HEK293 (cell line): ENCODE measurements at regions not wholly inside any gene's neighbourhood (a gene's known extent, or its start where the extent isn't known, plus 50 kb on each side); places are given as distances from the start of the nearest gene placed in this dataset.

Experiments used
- CTCF ChIA-PET: fragments of 350-600 bp; formaldehyde crosslinking; extraction: SDS; loops from one replicate; lab custom pipeline; 2021; ENCODE audit warnings: antibody characterized with exemption; lab: Yijun Ruan, JAX
- POLR2A ChIA-PET: fragments of 300-600 bp; formaldehyde crosslinking; extraction: SDS; loops from one replicate; lab custom pipeline; 2020; ENCODE audit warnings: antibody characterized with exemption, inconsistent platforms; lab: Yijun Ruan, JAX
- H3K27ac ChIP-seq: fragments of 200-500 bp; sonication (Bioruptor generic); 2 replicates; pipeline ENCODE4 v1.5.1; 2014; ENCODE audit warnings: low read depth, low read length, control low read depth, inconsistent platforms; ENCODE audit errors: extremely low read depth
- H3K36me3 ChIP-seq, 2 experiments: fragments of 200-500 bp in 1 of 2; sonication (Bioruptor generic) in 1 of 2; 1 replicate in 1 of 2; 2 replicates in 1 of 2; pipeline ENCODE4 v1.5.1; 2014 to 2017; ENCODE audit warnings: inconsistent platforms in 2 of 2, low read length in 2 of 2; ENCODE audit not compliant: control insufficient read depth in 2 of 2, insufficient read depth in 1 of 2
- H3K4me1 ChIP-seq: fragments of 200-500 bp; sonication (Bioruptor generic); 2 replicates; pipeline ENCODE4 v1.5.1; 2014; ENCODE audit warnings: mild to moderate bottlenecking, low read length, inconsistent platforms; ENCODE audit not compliant: control insufficient read depth, insufficient read depth
- H3K4me3 ChIP-seq: 2 replicates; pipeline ENCODE4 v1.5.1; 2011; ENCODE audit warnings: low read depth, mild to moderate bottlenecking, control low read depth, low read length, moderate library complexity
- H3K9me3 ChIP-seq: fragments of 200-500 bp; sonication (Bioruptor generic); 2 replicates; pipeline ENCODE4 v1.5.1; 2014; ENCODE audit warnings: low read depth, low read length, inconsistent platforms; ENCODE audit not compliant: control insufficient read depth, insufficient read depth
- FEZF1 ChIP-seq: fragments of 450-650 bp; formaldehyde crosslinking; IDR thresholded peaks from 2 replicates; pipeline ENCODE4 v1.5.1; 2016; ENCODE audit warnings: missing biosample characterization, missing genetic modification characterization
- GLI4 ChIP-seq: fragments of 450-650 bp; formaldehyde crosslinking; IDR thresholded peaks from 2 replicates; pipeline ENCODE4 v1.5.1; 2016; ENCODE audit warnings: missing biosample characterization, missing genetic modification characterization
- OSR2 ChIP-seq: fragments of 450-650 bp; formaldehyde crosslinking; IDR thresholded peaks from 2 replicates; pipeline ENCODE4 v1.5.1; 2016; ENCODE audit warnings: missing biosample characterization, missing genetic modification characterization
- PRDM1 ChIP-seq: fragments of 450-650 bp; formaldehyde crosslinking; IDR thresholded peaks from 2 replicates; pipeline ENCODE4; 2016; ENCODE audit warnings: missing biosample characterization, missing genetic modification characterization
- SCRT2 ChIP-seq: fragments of 450-650 bp; formaldehyde crosslinking; IDR thresholded peaks from 2 replicates; pipeline ENCODE4 v1.5.1; 2016; ENCODE audit warnings: missing biosample characterization, missing genetic modification characterization
- SP7 ChIP-seq: fragments of 450-650 bp; formaldehyde crosslinking; IDR thresholded peaks from 2 replicates; pipeline ENCODE4 v1.5.1; 2016; ENCODE audit warnings: missing biosample characterization, missing genetic modification characterization
- ZBTB48 ChIP-seq: fragments of 450-650 bp; formaldehyde crosslinking; IDR thresholded peaks from 2 replicates; pipeline ENCODE4 v1.5.1; 2016; ENCODE audit warnings: missing biosample characterization, missing genetic modification characterization
- ZBTB7A ChIP-seq: fragments of 450-650 bp; formaldehyde crosslinking; IDR thresholded peaks from 2 replicates; pipeline ENCODE4 v1.5.1; 2016; ENCODE audit warnings: low read depth, missing biosample characterization, missing genetic modification characterization
- ZBTB8A ChIP-seq: fragments of 450-650 bp; formaldehyde crosslinking; IDR thresholded peaks from 2 replicates; pipeline ENCODE4 v1.5.1; 2016; ENCODE audit warnings: missing biosample characterization, missing genetic modification characterization
- ZFP41 ChIP-seq: fragments of 450-650 bp; formaldehyde crosslinking; IDR thresholded peaks from 2 replicates; pipeline ENCODE4 v1.5.1; 2016; ENCODE audit warnings: missing biosample characterization, missing genetic modification characterization, borderline replicate concordance
- ZIC2 ChIP-seq: fragments of 450-650 bp; formaldehyde crosslinking; IDR thresholded peaks from 2 replicates; pipeline ENCODE4 v1.5.1; 2016; ENCODE audit warnings: missing biosample characterization, missing genetic modification characterization
- ZNF121 ChIP-seq: fragments of 450-650 bp; formaldehyde crosslinking; IDR thresholded peaks from 2 replicates; pipeline ENCODE4 v1.5.1; 2016; ENCODE audit warnings: missing biosample characterization, missing genetic modification characterization
- ZNF341 ChIP-seq: fragments of 450-650 bp; formaldehyde crosslinking; IDR thresholded peaks from 2 replicates; pipeline ENCODE4; 2016; ENCODE audit warnings: low read depth, missing biosample characterization, missing genetic modification characterization
- ZNF510 ChIP-seq: fragments of 450-650 bp; formaldehyde crosslinking; IDR thresholded peaks from 2 replicates; pipeline ENCODE4 v1.5.1; 2018; ENCODE audit warnings: mild to moderate bottlenecking, missing genetic modification characterization, missing biosample characterization; ENCODE audit not compliant: insufficient replicate concordance
- ZNF530 ChIP-seq: fragments of 450-650 bp; formaldehyde crosslinking; IDR thresholded peaks from 2 replicates; pipeline ENCODE4 v1.5.1; 2016; ENCODE audit warnings: low read depth, missing biosample characterization, missing genetic modification characterization
- ZNF621 ChIP-seq: fragments of 450-650 bp; formaldehyde crosslinking; IDR thresholded peaks from 2 replicates; pipeline ENCODE4 v1.5.1; 2017; ENCODE audit warnings: missing biosample characterization, missing genetic modification characterization
- ZNF629 ChIP-seq: fragments of 450-650 bp; formaldehyde crosslinking; IDR thresholded peaks from 2 replicates; pipeline ENCODE4 v1.5.1; 2017; ENCODE audit warnings: missing biosample characterization, missing genetic modification characterization
- ZSCAN23 ChIP-seq: fragments of 450-650 bp; formaldehyde crosslinking; IDR thresholded peaks from 2 replicates; pipeline ENCODE4 v1.5.1; 2016; ENCODE audit warnings: missing biosample characterization, missing genetic modification characterization
- TF ChIP-seq, protein P1 (sequence below): fragments of 450-650 bp; formaldehyde crosslinking; IDR thresholded peaks from 2 replicates; pipeline ENCODE4 v1.5.1; 2017; ENCODE audit warnings: missing biosample characterization, mild to moderate bottlenecking, missing genetic modification characterization, moderate library complexity
- TF ChIP-seq, protein P2 (sequence below): fragments of 450-650 bp; formaldehyde crosslinking; IDR thresholded peaks from 2 replicates; pipeline ENCODE4 v1.5.1; 2017; ENCODE audit warnings: missing biosample characterization, missing genetic modification characterization
- TF ChIP-seq, protein P3 (sequence below): fragments of 450-650 bp; formaldehyde crosslinking; IDR thresholded peaks from 2 replicates; pipeline ENCODE4 v1.5.1; 2017; ENCODE audit warnings: missing biosample characterization, missing genetic modification characterization
- TF ChIP-seq, protein P4 (sequence below): fragments of 450-650 bp; formaldehyde crosslinking; IDR thresholded peaks from 2 replicates; pipeline ENCODE4 v1.5.1; 2016; ENCODE audit warnings: missing biosample characterization, missing genetic modification characterization
- TF ChIP-seq, protein P5 (sequence below): fragments of 450-650 bp; formaldehyde crosslinking; IDR thresholded peaks from 2 replicates; pipeline ENCODE4 v1.5.1; 2017; ENCODE audit warnings: missing biosample characterization, missing genetic modification characterization
- TF ChIP-seq, protein P6 (sequence below): fragments of 450-650 bp; IDR thresholded peaks from 2 replicates; pipeline ENCODE4 v1.5.1; 2018; ENCODE audit warnings: missing biosample characterization, mild to moderate bottlenecking, missing genetic modification characterization

DNA sequence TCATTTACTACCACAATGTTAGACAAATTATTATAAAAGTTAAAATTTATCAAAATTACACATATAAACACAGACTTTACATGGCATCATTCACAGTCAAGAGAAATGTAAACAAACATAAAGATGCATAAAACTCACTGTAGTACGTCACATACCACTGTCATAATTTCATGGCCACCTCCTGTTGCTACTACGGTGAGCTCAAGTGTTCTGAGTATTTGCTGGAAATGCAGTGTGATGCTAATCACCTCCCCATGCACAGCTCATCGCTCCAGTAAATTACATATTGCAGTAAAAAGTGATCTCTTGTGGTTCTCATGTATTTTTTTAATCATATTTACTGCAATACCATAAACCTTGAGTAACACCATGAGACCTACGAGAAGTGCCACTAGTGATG, 247.7 kb upstream of the SFSWAP start:
- ChIA-PET POLR2A (no interaction called here), CTCF (interaction anchor here (0.6 to 1.6 kb wide), 2 partner anchors 9 to 358 kb away, joined by 3 to 10 read pairs; no protein-coding TSS in a partner anchor)
- H3K36me3 ChIP-seq = no peaks in the 10 kb centered on the region
- no peaks in the 10 kb centered on the region; the same call in 1 of the 2 replicates for H3K9me3 ChIP-seq
- no peak overlapping the region for H3K4me3 ChIP-seq
- H3K4me1 ChIP-seq = no peaks in the 10 kb centered on the region
- TF ChIP-seq ZNF341 (tag by site-specific recombination) = no peak
- TF ChIP-seq ZBTB8A = no peak
- TF ChIP-seq ZNF621 (tag by site-specific recombination) = no peak
- no peak for TF ChIP-seq PRDM1 (tag by site-specific recombination)
- no peak for TF ChIP-seq ZFP41 (tag by site-specific recombination)
- peak; percentile 55 for TF ChIP-seq ZNF629 (tag by site-specific recombination)
- peak; percentile 75 for TF ChIP-seq SP7
- TF ChIP-seq OSR2 = peak; percentile 72
- TF ChIP-seq, protein P1, sequence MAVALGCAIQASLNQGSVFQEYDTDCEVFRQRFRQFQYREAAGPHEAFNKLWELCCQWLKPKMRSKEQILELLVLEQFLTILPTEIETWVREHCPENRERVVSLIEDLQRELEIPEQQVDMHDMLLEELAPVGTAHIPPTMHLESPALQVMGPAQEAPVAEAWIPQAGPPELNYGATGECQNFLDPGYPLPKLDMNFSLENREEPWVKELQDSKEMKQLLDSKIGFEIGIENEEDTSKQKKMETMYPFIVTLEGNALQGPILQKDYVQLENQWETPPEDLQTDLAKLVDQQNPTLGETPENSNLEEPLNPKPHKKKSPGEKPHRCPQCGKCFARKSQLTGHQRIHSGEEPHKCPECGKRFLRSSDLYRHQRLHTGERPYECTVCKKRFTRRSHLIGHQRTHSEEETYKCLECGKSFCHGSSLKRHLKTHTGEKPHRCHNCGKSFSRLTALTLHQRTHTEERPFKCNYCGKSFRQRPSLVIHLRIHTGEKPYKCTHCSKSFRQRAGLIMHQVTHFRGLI (tag by site-specific recombination) = no peak
- peak; percentile 60 for TF ChIP-seq ZIC2 (tag by site-specific recombination)
- TF ChIP-seq, protein P2, sequence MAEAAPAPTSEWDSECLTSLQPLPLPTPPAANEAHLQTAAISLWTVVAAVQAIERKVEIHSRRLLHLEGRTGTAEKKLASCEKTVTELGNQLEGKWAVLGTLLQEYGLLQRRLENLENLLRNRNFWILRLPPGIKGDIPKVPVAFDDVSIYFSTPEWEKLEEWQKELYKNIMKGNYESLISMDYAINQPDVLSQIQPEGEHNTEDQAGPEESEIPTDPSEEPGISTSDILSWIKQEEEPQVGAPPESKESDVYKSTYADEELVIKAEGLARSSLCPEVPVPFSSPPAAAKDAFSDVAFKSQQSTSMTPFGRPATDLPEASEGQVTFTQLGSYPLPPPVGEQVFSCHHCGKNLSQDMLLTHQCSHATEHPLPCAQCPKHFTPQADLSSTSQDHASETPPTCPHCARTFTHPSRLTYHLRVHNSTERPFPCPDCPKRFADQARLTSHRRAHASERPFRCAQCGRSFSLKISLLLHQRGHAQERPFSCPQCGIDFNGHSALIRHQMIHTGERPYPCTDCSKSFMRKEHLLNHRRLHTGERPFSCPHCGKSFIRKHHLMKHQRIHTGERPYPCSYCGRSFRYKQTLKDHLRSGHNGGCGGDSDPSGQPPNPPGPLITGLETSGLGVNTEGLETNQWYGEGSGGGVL (tag by site-specific recombination) = no peak
- no peak for TF ChIP-seq GLI4 (tag by site-specific recombination)
- TF ChIP-seq ZBTB48 (tag by site-specific recombination) = no peak
- TF ChIP-seq SCRT2 (tag by site-specific recombination) = peak; percentile 85
- H3K27ac ChIP-seq = no peak overlapping the region

DNA sequence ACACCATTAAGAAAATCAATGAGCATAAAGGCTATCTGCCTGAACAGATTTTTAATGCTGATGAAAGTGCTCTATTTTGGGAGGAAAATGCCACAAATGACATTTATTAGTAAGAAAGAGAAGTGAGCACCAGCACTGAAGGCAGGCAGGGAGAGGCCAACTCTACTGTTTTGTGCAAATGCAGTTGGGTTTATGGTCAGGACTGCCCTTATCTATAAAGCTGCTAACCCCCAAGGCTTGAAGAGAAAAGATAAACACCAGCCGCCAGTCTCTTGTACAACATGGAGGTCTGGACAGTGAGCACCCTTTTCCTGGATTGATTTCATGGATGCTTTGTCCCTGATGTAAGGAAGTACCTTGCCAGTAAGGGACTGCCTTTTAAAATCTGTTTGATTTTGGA, 246.8 kb upstream of the SFSWAP start:
- POLR2A ChIA-PET = no interaction called here
- H3K9me3 ChIP-seq = no peaks in the 10 kb centered on the region; the same call in 1 of the 2 replicates
- no peak overlapping the region for H3K4me3 ChIP-seq
- TF ChIP-seq, protein P3, sequence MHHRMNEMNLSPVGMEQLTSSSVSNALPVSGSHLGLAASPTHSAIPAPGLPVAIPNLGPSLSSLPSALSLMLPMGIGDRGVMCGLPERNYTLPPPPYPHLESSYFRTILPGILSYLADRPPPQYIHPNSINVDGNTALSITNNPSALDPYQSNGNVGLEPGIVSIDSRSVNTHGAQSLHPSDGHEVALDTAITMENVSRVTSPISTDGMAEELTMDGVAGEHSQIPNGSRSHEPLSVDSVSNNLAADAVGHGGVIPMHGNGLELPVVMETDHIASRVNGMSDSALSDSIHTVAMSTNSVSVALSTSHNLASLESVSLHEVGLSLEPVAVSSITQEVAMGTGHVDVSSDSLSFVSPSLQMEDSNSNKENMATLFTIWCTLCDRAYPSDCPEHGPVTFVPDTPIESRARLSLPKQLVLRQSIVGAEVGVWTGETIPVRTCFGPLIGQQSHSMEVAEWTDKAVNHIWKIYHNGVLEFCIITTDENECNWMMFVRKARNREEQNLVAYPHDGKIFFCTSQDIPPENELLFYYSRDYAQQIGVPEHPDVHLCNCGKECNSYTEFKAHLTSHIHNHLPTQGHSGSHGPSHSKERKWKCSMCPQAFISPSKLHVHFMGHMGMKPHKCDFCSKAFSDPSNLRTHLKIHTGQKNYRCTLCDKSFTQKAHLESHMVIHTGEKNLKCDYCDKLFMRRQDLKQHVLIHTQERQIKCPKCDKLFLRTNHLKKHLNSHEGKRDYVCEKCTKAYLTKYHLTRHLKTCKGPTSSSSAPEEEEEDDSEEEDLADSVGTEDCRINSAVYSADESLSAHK (tag by site-specific recombination) = no peak
- TF ChIP-seq ZBTB7A (tag by site-specific recombination) (no peak), FEZF1 (tag by site-specific recombination) (no peak), ZSCAN23 (no peak), ZNF530 (tag by site-specific recombination) (no peak), ZNF121 (tag by site-specific recombination) (no peak), ZNF510 (tag by site-specific recombination) (no peak)
- TF ChIP-seq, protein P4, sequence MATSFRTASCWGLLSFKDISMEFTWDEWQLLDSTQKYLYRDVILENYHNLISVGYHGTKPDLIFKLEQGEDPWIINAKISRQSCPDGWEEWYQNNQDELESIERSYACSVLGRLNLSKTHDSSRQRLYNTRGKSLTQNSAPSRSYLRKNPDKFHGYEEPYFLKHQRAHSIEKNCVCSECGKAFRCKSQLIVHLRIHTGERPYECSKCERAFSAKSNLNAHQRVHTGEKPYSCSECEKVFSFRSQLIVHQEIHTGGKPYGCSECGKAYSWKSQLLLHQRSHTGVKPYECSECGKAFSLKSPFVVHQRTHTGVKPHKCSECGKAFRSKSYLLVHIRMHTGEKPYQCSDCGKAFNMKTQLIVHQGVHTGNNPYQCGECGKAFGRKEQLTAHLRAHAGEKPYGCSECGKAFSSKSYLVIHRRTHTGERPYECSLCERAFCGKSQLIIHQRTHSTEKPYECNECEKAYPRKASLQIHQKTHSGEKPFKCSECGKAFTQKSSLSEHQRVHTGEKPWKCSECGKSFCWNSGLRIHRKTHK = no peak
- TF ChIP-seq, protein P5, sequence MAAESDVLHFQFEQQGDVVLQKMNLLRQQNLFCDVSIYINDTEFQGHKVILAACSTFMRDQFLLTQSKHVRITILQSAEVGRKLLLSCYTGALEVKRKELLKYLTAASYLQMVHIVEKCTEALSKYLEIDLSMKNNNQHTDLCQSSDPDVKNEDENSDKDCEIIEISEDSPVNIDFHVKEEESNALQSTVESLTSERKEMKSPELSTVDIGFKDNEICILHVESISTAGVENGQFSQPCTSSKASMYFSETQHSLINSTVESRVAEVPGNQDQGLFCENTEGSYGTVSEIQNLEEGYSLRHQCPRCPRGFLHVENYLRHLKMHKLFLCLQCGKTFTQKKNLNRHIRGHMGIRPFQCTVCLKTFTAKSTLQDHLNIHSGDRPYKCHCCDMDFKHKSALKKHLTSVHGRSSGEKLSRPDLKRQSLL (tag by site-specific recombination) = no peak
- TF ChIP-seq, protein P6, sequence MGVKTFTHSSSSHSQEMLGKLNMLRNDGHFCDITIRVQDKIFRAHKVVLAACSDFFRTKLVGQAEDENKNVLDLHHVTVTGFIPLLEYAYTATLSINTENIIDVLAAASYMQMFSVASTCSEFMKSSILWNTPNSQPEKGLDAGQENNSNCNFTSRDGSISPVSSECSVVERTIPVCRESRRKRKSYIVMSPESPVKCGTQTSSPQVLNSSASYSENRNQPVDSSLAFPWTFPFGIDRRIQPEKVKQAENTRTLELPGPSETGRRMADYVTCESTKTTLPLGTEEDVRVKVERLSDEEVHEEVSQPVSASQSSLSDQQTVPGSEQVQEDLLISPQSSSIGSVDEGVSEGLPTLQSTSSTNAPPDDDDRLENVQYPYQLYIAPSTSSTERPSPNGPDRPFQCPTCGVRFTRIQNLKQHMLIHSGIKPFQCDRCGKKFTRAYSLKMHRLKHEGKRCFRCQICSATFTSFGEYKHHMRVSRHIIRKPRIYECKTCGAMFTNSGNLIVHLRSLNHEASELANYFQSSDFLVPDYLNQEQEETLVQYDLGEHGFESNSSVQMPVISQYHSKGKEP (tag by site-specific recombination) = no peak
- no peaks in the 10 kb centered on the region for H3K36me3 ChIP-seq
- no peaks in the 10 kb centered on the region for H3K4me1 ChIP-seq
- CTCF ChIA-PET = interaction anchor here (1.6 kb wide), 1 partner anchor 10 kb away, joined by 10 read pairs; no protein-coding TSS in a partner anchor
- no peak overlapping the region for H3K27ac ChIP-seq
